GM18868 (cell line): ENCODE measurements at regions not wholly inside any gene's neighbourhood (a gene's known extent, or its start where the extent isn't known, plus 50 kb on each side); places are given as distances from the start of the nearest gene placed in this dataset.

Experiments used
- ATAC-seq: cut with Tn5 transposase; IDR thresholded peaks from one replicate; pipeline ENCODE4 v1.9.1; 2021; ENCODE audit warnings: mild to moderate bottlenecking, moderate library complexity; ENCODE audit not compliant: unreplicated experiment

DNA sequence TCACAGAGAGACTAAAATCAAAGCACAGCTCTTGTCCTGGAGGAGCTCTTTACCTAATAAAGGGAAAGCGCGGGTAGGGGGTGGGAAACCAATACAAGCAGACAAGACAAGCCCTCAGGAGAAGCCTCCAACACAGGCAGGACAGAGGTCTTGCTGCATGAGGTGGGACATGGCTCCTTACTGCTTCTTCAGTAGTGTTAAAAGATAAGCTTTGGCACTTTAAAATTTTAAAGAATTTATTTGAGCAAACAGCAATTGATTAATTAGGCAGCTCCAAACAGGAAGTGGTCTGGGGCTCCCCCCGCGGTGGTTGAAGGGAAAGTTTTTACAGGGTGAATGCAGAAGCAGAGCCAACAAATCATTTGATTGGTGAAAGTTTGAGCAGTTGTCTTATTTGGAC, 50.3 kb upstream of the MACC1 start:
- ATAC-seq, result peak; percentile 33

DNA sequence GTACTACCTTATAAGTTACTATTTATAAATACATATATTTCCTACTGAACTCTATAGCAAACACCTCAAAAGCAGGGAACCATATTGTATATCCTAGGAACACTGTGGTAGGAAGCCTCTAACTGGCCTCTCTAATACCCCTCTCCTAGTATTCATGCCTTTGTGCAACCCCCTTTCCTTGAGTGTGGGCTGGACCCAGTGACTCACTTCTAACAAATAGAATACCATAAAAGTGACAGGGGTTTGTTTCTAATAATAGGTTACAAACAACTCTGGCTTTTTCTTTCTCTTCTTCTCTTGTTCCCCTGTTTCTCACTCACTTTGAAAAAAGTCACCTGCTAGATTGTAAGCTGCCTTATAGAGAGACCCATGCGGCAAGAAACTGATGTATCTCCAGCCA, 51.6 kb upstream of the MACC1 start:
- peak; percentile 35 for ATAC-seq

DNA sequence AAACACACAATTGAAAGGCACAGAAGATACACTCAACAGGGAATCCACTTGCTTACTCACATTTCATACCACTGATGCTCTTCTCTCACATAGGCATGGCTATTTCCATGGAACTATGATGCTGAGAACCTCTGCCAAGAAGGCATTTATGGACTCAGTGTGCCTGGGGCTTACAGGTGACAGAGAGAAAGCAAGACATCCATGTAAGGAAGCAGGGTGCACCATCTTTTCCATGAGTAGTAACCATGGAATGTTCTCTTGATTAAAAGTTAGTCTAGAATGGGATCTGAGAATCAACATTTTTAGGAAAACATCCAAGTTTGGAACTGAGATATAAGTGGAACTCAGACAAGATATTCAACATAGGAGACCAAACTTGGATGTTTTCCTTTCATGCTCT, 52.5 kb upstream of the MACC1 start:
- ATAC-seq, result no peak

DNA sequence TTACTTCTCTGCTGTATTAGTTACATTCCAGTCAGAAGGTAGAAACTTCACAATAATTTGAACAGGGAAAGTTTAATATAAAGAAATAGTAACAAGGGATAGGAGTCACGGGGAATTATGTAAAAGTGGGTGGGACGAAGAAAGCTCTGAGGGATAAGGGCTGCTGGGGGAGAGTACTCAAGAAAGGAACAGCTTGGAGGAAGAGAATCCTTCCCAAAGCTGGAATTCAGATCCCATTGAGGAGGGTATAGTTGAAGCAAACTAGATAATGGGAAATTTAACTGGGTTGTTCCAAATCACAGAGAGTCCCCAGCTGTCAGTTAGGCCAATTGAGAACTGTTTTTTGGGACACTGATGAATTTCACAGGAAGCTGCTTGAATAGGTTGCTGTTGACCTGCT, 53.2 kb upstream of the MACC1 start:
- ATAC-seq, result no peak

DNA sequence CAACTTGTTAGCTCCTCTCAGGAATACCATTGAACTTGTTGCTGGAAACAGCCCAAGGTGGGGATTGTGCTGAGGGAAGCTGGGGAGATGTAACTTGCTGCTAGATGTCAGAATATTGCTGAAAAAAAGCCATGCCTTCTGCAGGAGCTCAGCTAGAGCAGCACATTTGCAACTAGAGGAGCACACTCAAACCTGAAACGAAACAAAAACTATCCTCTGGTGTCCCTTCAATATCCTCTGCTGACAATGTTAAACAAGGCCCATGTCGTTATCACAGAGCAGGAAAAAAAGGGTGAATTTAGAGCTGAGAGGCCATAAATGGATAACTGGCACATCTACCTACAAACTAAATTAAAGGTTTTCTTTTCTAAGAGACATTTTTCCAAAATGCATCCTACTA, 53.7 kb upstream of the MACC1 start:
- ATAC-seq, result peak; percentile 87

DNA sequence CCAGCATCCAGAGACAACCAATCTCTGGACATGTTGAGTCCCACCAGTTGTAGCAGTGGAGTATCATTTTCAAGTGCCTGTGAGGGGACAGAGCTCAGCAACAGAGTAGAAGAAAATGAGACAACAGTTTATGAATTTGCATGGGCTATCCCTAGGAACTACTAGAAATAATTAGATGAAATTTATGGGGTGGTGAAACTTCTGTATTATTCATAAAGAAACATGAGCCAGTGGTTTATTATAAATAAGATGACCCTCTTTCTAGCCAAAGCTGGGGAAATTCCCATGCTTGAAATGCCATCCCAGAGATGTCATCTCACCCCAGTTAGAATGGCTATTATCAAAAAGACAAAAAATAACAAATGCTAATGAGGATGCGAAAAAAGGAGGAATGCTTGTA, 55.1 kb upstream of the ITGB8 start:
- no peak for ATAC-seq

DNA sequence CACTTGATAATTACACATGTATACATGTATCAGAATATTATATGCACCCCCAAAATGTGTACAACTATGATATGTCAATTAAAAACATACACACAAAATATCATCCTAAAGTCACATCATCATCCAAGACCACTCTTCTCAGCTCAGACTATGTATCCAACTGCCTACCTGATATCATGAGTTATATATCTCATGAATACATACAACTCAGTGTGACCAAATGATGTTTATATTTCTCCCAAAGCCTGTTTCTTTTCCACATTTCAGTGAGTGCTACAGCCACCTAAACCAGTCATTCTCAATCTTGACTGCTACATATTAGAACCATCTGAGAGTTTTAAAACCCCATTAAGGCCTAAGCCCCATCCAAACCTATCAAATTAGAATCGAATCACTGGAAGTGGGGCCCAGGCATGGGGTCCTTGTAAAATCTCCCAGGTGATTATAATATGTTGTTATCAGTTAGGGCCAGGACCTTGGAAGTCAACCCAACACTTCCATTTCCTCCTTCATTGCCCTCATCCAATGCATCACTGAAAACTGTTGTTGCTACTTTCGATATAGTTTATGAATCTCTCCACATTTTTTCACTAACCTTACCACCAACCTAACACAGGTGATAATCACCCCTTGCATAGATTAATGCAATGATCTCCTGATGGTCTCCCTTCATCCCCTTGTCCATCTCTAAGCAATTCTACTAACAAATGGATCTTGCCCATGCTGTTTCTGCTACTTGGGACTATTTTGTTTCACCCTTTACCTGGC, 53.8 kb upstream of the ITGB8 start:
- ATAC-seq, result no peak

DNA sequence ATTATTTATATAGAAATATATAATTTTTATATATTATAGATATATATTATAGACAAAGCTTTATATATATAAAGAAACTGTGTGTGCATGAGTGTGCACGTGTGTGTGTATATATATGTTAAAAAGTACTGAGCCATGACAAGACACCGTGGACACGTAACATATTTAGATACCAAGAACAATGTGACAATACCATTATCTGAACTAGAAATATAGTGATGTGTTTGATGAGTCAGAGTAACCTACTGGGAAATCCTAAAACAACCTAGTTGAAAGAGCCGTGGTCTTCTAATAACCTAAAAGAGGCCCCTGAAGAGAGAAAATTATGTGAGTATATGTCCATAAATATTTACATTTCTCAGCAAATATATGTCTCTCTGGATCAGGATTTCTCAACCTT, 50.7 kb upstream of the ITGB8 start:
- ATAC-seq, result no peak

DNA sequence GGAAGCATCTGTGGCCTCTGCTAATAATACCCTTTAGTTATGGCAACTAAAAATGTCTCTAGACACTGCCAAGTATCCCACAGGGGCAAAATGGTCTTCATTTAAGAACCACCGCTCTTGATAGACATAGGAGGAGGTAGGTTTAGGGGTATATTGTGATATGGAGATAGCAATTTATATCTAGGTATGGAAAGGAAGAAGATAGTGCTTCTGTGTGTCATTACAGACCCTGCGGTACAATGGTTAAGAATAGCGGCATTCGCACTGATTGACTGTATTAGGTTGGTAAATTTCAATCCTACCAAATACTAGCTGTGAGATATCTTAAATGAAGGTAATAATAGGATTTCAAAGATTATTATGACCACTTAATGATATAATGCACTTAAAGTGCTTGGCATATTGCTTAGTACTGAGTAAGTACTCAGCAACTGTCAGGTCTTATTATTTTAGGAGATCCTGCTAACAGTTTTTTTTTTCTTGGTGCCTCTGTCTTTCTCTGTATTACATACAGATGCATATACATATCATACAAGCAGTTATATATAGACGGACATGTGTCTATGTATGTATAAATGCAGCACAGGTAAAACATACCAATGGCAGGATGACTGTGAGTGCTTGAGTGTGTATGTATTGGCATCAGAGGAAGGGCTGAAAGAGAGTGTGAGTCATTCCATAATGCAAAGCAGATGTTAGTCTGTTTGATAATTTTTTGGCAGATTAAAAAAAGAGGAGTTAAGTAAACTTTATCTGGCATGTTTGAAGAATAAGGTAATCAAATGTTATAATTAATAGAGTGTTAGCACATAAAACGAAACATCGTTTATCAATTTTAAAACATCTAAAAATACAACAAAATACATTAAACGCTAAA, 50.0 kb upstream of the ITGB8 start:
- ATAC-seq, result no peak
